ENCODE measurements at regions not wholly inside any gene's neighbourhood (a gene's known extent, or its start where the extent isn't known, plus 50 kb on each side); places are given as distances from the start of the nearest gene placed in this dataset.
"Not testable (repeated sequence)": the region's sequence is repeated elsewhere in the genome, so short reads cannot be mapped to it uniquely, and the experiment has no call there.

GRCh38 chr6:133051240-133051639 is 189.9 kb upstream of the EYA4 start:
- DNase-seq (ENCODE audit: low read depth) = no peak

GRCh38 chr6:133052465-133052864 is 188.7 kb upstream of the EYA4 start:
- DNase-seq (ENCODE audit: low read depth) = no peak

GRCh38 chr6:133055441-133055966 is 185.7 kb upstream of the EYA4 start:
- no peak for DNase-seq (ENCODE audit: low read depth)

GRCh38 chr6:133057352-133057751 is 183.8 kb upstream of the EYA4 start:
- no peak for DNase-seq (ENCODE audit: low read depth)

GRCh38 chr6:133062077-133062476 is 179.1 kb upstream of the EYA4 start:
- no peak for DNase-seq (ENCODE audit: low read depth)

- DNase-seq (ENCODE audit: low read depth) = no peak
Observed at GRCh38 chr6:133062696-133063306, 178.4 kb upstream of the EYA4 start.

GRCh38 chr6:133067960-133068359 is 173.2 kb upstream of the EYA4 start:
- DNase-seq (ENCODE audit: low read depth) = no peak

GRCh38 chr6:133070410-133071043 is 170.6 kb upstream of the EYA4 start:
- no peak for DNase-seq (ENCODE audit: low read depth)

- no peak for DNase-seq (ENCODE audit: low read depth)
Observed at GRCh38 chr6:133079901-133080300, 161.3 kb upstream of the EYA4 start.

GRCh38 chr6:133083248-133083967 is 157.7 kb upstream of the EYA4 start:
- no peak for DNase-seq (ENCODE audit: low read depth)

- no peak for DNase-seq (ENCODE audit: low read depth)
Observed at GRCh38 chr6:133085471-133085870, 155.7 kb upstream of the EYA4 start.

GRCh38 chr6:133085896-133086295 is 155.3 kb upstream of the EYA4 start:
- no peak for DNase-seq (ENCODE audit: low read depth)

GRCh38 chr6:133088931-133089695 is 152.0 kb upstream of the EYA4 start:
- DNase-seq (ENCODE audit: low read depth) = no peak

- no peak for DNase-seq (ENCODE audit: low read depth)
Observed at GRCh38 chr6:133092199-133092598, 149.0 kb upstream of the EYA4 start.

GRCh38 chr6:133092771-133093170 is 148.4 kb upstream of the EYA4 start:
- DNase-seq (ENCODE audit: low read depth) = no peak

GRCh38 chr6:133093211-133093610 is 147.9 kb upstream of the EYA4 start:
- not testable (repeated sequence) for DNase-seq (ENCODE audit: low read depth)

GRCh38 chr6:133093956-133094355 is 147.2 kb upstream of the EYA4 start:
- no peak for DNase-seq (ENCODE audit: low read depth)

GRCh38 chr6:133097208-133097607 is 143.9 kb upstream of the EYA4 start:
- DNase-seq (ENCODE audit: low read depth) = no peak

- peak; percentile 80 for DNase-seq (ENCODE audit: low read depth)
Observed at GRCh38 chr6:133099573-133099972, 141.6 kb upstream of the EYA4 start.

GRCh38 chr6:133100865-133101264 is 140.3 kb upstream of the EYA4 start:
- DNase-seq (ENCODE audit: low read depth) = no peak

- DNase-seq (ENCODE audit: low read depth) = no peak
Observed at GRCh38 chr6:133101790-133102189, 139.4 kb upstream of the EYA4 start.

- no peak for DNase-seq (ENCODE audit: low read depth)
Observed at GRCh38 chr6:133106934-133107333, 134.2 kb upstream of the EYA4 start.

Data from non-pigmented ciliary epithelial cell (primary cell).